HG03060 (cell line): ENCODE measurements at regions not wholly inside any gene's neighbourhood (a gene's known extent, or its start where the extent isn't known, plus 50 kb on each side); places are given as distances from the start of the nearest gene placed in this dataset.

Experiments
- ATAC-seq: cut with Tn5 transposase; IDR thresholded peaks from one replicate; pipeline ENCODE4 v1.9.1; 2021; ENCODE audit warnings: low read depth, moderate number of reproducible peaks; ENCODE audit not compliant: unreplicated experiment

GRCh38 chr14:34251662-34252061 is 210.4 kb downstream of the SPTSSA start:
- ATAC-seq = no peak

- no peak for ATAC-seq
These were observed 211.1 kb downstream of the SPTSSA start for GRCh38 chr14:34250959-34251358.

GRCh38 chr14:34247605-34248004 is 214.4 kb downstream of the SPTSSA start:
- ATAC-seq = no peak

- ATAC-seq = no peak
These were observed 215.8 kb downstream of the SPTSSA start for GRCh38 chr14:34246206-34246605.

- ATAC-seq = no peak
These were observed 218.6 kb downstream of the SPTSSA start for GRCh38 chr14:34243401-34243800.

GRCh38 chr14:34243001-34243400 is 219.0 kb downstream of the SPTSSA start:
- no peak for ATAC-seq

GRCh38 chr14:34241185-34241711 is 220.8 kb downstream of the SPTSSA start:
- no peak for ATAC-seq

GRCh38 chr14:34238610-34239009 is 223.4 kb downstream of the SPTSSA start:
- ATAC-seq = no peak

- no peak for ATAC-seq
These were observed 224.4 kb downstream of the SPTSSA start for GRCh38 chr14:34237677-34238076.

GRCh38 chr14:34237081-34237480 is 225.0 kb downstream of the SPTSSA start:
- no peak for ATAC-seq

- ATAC-seq = no peak
These were observed 226.3 kb downstream of the SPTSSA start for GRCh38 chr14:34235643-34236300.

- ATAC-seq = no peak
These were observed 227.8 kb downstream of the SPTSSA start for GRCh38 chr14:34234258-34234657.

- no peak for ATAC-seq
These were observed 228.4 kb downstream of the SPTSSA start for GRCh38 chr14:34233619-34234018.

GRCh38 chr14:34232790-34233189 is 229.2 kb downstream of the SPTSSA start:
- ATAC-seq = no peak

GRCh38 chr14:34231626-34232025 is 230.4 kb downstream of the SPTSSA start:
- ATAC-seq = no peak

GRCh38 chr14:34229140-34229539 is 232.9 kb downstream of the SPTSSA start:
- no peak for ATAC-seq

- ATAC-seq = no peak
These were observed 233.4 kb downstream of the SPTSSA start for GRCh38 chr14:34228650-34228976.

GRCh38 chr14:34227834-34228649 is 234.0 kb downstream of the SPTSSA start:
- no peak for ATAC-seq

GRCh38 chr14:34224221-34224620 is 237.8 kb downstream of the SPTSSA start:
- ATAC-seq = no peak

- no peak for ATAC-seq
These were observed 238.5 kb downstream of the SPTSSA start for GRCh38 chr14:34223373-34224148.

GRCh38 chr14:34222867-34223266 is 239.2 kb downstream of the SPTSSA start:
- no peak for ATAC-seq
